MM.1S (cell line): ENCODE measurements at regions not wholly inside any gene's neighbourhood (a gene's known extent, or its start where the extent isn't known, plus 50 kb on each side); places are given as distances from the start of the nearest gene placed in this dataset.

Source experiments
- CTCF ChIP-seq: fragments of 300-600 bp; sonication (generic); IDR thresholded peaks from 2 replicates; pipeline ENCODE4 v1.5.1; 2016; ENCODE audit warnings: antibody characterized with exemption, low read length, mixed read lengths
- EZH2 ChIP-seq: fragments of 300-600 bp; sonication (generic); optimal IDR thresholded peaks from 2 replicates; pipeline ENCODE3; 2017; ENCODE audit warnings: low read depth, mild to moderate bottlenecking, antibody characterized with exemption, low read length, mixed read lengths
- EZH2phosphoT487 ChIP-seq: fragments of 300-600 bp; sonication (generic); IDR thresholded peaks from 2 replicates; pipeline ENCODE4 v1.6.1; 2018; ENCODE audit warnings: antibody characterized with exemption, low read length

DNA sequence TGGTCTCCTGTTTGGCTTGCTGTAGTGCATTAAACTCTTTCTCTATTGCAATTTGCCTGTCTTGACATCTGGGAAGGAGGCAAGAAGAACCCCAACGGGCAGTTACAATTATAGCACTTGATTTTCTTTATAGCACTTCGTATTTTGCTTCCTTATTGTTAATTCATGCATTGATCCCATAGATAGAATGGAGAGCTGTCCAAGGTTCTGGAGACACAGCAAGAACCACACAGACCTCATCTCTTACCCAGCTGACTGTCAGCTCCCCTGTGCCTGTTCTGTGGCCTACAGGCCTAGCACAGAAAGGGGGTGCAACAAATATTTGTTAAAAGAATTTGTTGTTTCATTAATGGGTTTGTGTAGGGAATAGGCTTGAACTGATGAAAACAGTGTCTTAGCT, 194.3 kb downstream of the GALNT1 start:
- TF ChIP-seq CTCF (no peak), EZH2 (no peak), EZH2phosphoT487 (no peak)
